ENCODE measurements at regions not wholly inside any gene's neighbourhood (a gene's known extent, or its start where the extent isn't known, plus 50 kb on each side); places are given as distances from the start of the nearest gene placed in this dataset.

DNA sequence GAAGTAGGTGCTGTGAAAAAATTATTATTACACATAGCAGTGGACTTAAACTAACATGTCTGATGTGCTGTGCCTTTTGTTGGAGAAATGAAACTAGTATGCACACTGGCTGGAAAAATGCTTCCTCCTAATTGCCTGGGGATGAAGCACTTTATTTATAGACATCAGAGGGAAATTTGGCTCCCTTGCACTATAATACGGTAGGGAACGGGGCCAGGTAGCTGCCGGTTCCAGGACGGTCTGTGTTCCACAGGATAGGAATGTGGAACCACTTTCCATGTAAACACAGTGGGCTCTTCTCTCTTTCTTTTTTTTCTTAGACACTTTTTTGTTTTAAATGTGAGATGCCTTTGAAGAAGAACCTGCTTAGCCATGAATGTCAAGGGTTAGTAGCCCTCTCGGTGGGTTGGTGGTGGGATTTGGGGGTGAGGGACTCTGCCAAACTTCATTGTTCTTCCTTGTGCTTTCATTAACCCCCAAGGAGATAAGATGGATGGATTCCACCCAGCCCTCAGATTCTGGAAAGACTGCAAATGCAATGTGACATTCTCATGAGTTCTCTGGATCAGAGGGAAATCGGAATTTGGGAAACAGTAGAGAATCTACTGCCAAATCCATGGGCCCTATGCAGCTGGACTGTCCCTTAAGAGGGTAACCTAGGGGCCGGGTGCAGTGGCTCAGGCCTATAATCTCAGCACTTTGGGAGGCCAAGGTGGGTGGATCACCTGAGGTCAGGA is 58.0 kb upstream of the GSC start:
- TF ChIP-seq EZH2 (IDR thresholded peaks at IDR 0.05; ENCODE audit: low read depth, unreplicated experiment) (no peak), CREB1 (CRISPR knock-in tag; IDR thresholded peaks at IDR 0.05; ENCODE audit: low read depth) (no peak), ZNF114 (CRISPR knock-in tag; IDR thresholded peaks at IDR 0.05) (no peak), POLR2AphosphoS5 (IDR thresholded peaks at IDR 0.05; ENCODE audit: low read depth) (no peak), NANOG (IDR thresholded peaks at IDR 0.05; ENCODE audit: borderline replicate concordance) (no peak), EZH2phosphoT487 (IDR thresholded peaks at IDR 0.05; ENCODE audit: unreplicated experiment) (no peak), JUNB (IDR thresholded peaks at IDR 0.05; ENCODE audit: unreplicated experiment) (no peak)
- TF ChIP-seq, protein P1, sequence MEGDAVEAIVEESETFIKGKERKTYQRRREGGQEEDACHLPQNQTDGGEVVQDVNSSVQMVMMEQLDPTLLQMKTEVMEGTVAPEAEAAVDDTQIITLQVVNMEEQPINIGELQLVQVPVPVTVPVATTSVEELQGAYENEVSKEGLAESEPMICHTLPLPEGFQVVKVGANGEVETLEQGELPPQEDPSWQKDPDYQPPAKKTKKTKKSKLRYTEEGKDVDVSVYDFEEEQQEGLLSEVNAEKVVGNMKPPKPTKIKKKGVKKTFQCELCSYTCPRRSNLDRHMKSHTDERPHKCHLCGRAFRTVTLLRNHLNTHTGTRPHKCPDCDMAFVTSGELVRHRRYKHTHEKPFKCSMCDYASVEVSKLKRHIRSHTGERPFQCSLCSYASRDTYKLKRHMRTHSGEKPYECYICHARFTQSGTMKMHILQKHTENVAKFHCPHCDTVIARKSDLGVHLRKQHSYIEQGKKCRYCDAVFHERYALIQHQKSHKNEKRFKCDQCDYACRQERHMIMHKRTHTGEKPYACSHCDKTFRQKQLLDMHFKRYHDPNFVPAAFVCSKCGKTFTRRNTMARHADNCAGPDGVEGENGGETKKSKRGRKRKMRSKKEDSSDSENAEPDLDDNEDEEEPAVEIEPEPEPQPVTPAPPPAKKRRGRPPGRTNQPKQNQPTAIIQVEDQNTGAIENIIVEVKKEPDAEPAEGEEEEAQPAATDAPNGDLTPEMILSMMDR (conservative IDR thresholded peaks at IDR 0.05; ENCODE audit: low read depth in 2 of 2), result no peak
- TF ChIP-seq, protein P2, sequence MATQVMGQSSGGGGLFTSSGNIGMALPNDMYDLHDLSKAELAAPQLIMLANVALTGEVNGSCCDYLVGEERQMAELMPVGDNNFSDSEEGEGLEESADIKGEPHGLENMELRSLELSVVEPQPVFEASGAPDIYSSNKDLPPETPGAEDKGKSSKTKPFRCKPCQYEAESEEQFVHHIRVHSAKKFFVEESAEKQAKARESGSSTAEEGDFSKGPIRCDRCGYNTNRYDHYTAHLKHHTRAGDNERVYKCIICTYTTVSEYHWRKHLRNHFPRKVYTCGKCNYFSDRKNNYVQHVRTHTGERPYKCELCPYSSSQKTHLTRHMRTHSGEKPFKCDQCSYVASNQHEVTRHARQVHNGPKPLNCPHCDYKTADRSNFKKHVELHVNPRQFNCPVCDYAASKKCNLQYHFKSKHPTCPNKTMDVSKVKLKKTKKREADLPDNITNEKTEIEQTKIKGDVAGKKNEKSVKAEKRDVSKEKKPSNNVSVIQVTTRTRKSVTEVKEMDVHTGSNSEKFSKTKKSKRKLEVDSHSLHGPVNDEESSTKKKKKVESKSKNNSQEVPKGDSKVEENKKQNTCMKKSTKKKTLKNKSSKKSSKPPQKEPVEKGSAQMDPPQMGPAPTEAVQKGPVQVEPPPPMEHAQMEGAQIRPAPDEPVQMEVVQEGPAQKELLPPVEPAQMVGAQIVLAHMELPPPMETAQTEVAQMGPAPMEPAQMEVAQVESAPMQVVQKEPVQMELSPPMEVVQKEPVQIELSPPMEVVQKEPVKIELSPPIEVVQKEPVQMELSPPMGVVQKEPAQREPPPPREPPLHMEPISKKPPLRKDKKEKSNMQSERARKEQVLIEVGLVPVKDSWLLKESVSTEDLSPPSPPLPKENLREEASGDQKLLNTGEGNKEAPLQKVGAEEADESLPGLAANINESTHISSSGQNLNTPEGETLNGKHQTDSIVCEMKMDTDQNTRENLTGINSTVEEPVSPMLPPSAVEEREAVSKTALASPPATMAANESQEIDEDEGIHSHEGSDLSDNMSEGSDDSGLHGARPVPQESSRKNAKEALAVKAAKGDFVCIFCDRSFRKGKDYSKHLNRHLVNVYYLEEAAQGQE (IDR thresholded peaks at IDR 0.05; ENCODE audit: unreplicated experiment), result no peak
- TF ChIP-seq, protein P3, sequence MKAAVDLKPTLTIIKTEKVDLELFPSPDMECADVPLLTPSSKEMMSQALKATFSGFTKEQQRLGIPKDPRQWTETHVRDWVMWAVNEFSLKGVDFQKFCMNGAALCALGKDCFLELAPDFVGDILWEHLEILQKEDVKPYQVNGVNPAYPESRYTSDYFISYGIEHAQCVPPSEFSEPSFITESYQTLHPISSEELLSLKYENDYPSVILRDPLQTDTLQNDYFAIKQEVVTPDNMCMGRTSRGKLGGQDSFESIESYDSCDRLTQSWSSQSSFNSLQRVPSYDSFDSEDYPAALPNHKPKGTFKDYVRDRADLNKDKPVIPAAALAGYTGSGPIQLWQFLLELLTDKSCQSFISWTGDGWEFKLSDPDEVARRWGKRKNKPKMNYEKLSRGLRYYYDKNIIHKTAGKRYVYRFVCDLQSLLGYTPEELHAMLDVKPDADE (IDR thresholded peaks at IDR 0.05), result no peak
- TF ChIP-seq, protein P4, sequence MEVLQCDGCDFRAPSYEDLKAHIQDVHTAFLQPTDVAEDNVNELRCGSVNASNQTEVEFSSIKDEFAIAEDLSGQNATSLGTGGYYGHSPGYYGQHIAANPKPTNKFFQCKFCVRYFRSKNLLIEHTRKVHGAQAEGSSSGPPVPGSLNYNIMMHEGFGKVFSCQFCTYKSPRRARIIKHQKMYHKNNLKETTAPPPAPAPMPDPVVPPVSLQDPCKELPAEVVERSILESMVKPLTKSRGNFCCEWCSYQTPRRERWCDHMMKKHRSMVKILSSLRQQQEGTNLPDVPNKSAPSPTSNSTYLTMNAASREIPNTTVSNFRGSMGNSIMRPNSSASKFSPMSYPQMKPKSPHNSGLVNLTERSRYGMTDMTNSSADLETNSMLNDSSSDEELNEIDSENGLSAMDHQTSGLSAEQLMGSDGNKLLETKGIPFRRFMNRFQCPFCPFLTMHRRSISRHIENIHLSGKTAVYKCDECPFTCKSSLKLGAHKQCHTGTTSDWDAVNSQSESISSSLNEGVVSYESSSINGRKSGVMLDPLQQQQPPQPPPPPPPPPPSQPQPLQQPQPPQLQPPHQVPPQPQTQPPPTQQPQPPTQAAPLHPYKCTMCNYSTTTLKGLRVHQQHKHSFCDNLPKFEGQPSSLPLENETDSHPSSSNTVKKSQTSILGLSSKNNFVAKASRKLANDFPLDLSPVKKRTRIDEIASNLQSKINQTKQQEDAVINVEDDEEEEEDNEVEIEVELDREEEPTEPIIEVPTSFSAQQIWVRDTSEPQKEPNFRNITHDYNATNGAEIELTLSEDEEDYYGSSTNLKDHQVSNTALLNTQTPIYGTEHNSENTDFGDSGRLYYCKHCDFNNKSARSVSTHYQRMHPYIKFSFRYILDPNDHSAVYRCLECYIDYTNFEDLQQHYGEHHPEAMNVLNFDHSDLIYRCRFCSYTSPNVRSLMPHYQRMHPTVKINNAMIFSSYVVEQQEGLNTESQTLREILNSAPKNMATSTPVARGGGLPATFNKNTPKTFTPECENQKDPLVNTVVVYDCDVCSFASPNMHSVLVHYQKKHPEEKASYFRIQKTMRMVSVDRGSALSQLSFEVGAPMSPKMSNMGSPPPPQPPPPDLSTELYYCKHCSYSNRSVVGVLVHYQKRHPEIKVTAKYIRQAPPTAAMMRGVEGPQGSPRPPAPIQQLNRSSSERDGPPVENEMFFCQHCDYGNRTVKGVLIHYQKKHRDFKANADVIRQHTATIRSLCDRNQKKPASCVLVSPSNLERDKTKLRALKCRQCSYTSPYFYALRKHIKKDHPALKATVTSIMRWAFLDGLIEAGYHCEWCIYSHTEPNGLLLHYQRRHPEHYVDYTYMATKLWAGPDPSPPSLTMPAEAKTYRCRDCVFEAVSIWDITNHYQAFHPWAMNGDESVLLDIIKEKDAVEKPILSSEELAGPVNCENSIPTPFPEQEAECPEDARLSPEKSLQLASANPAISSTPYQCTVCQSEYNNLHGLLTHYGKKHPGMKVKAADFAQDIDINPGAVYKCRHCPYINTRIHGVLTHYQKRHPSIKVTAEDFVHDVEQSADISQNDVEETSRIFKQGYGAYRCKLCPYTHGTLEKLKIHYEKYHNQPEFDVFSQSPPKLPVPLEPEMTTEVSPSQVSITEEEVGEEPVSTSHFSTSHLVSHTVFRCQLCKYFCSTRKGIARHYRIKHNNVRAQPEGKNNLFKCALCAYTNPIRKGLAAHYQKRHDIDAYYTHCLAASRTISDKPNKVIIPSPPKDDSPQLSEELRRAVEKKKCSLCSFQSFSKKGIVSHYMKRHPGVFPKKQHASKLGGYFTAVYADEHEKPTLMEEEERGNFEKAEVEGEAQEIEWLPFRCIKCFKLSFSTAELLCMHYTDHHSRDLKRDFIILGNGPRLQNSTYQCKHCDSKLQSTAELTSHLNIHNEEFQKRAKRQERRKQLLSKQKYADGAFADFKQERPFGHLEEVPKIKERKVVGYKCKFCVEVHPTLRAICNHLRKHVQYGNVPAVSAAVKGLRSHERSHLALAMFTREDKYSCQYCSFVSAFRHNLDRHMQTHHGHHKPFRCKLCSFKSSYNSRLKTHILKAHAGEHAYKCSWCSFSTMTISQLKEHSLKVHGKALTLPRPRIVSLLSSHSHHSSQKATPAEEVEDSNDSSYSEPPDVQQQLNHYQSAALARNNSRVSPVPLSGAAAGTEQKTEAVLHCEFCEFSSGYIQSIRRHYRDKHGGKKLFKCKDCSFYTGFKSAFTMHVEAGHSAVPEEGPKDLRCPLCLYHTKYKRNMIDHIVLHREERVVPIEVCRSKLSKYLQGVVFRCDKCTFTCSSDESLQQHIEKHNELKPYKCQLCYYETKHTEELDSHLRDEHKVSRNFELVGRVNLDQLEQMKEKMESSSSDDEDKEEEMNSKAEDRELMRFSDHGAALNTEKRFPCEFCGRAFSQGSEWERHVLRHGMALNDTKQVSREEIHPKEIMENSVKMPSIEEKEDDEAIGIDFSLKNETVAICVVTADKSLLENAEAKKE (CRISPR knock-in tag; IDR thresholded peaks at IDR 0.05), result no peak
